HCT116 (cell line): ENCODE measurements at regions not wholly inside any gene's neighbourhood (a gene's known extent, or its start where the extent isn't known, plus 50 kb on each side); places are given as distances from the start of the nearest gene placed in this dataset.

Experiments
- ATAC-seq: fragments of 200-7000 bp; cut with Tn5 transposase; 2 replicates; pipeline ENCODE4 v1.9.1; 2020; ENCODE audit warnings: mild to moderate bottlenecking, moderate library complexity
- BruUV-seq: library from RNA; stranded (reverse); fragments of 400-500 nt; replicated peaks from 2 replicates; lab custom pipeline; 2021; lab: Mats Ljungman, UMichigan
- CTCF ChIA-PET: fragments of 300-600 bp; sonication (Branson Sonifier 250); formaldehyde crosslinking; loops from one replicate; lab custom pipeline; 2021; ENCODE audit warnings: antibody characterized with exemption; lab: Charles Lee
- POLR2A ChIA-PET: fragments of 300-600, 350-600 bp; sonication (Branson Sonifier 250); formaldehyde crosslinking; loops from one replicate; lab custom pipeline; 2021; ENCODE audit warnings: antibody characterized with exemption; lab: Charles Lee
- RAD21 ChIA-PET, 2 experiments: fragments of 300-600 bp; sonication (Branson Sonifier 250); formaldehyde crosslinking; loops; one replicate each; lab custom pipeline; 2023; ENCODE audit warnings: low total read pairs in 2 of 2; ENCODE audit not compliant: uncharacterized antibody in 2 of 2, unreplicated experiment in 2 of 2, low non-redundant PET in 1 of 2; lab: Charles Lee
- DNase-seq: peaks from one replicate; pipeline ENCODE4 v3.0.0-alpha.2; 2010; ENCODE audit warnings: low read depth, low spot score
- H2AFZ ChIP-seq: fragments of 200-600 bp; shearing (Covaris generic), sonication (generic); 2 replicates; pipeline ENCODE4 v1.6.1; 2017; ENCODE audit warnings: low read depth, mixed run types, mixed read lengths, antibody characterized with exemption, low read length; ENCODE audit not compliant: poor library complexity, severe bottlenecking
- H3K27ac ChIP-seq: 2 replicates; pipeline ENCODE4 v1.5.1; 2012; ENCODE audit warnings: low read depth, low read length
- H3K27me3 ChIP-seq: fragments of 200-600 bp; sonication (generic); 2 replicates; pipeline ENCODE4 v1.6.1; 2016; ENCODE audit warnings: mixed run types, low read length, mixed read lengths; ENCODE audit not compliant: insufficient read depth
- H3K36me3 ChIP-seq, 2 experiments: fragments of 200-500 bp in 1 of 2; fragments of 200-600 bp in 1 of 2; sonication (Bioruptor generic) in 1 of 2; sonication (generic) in 1 of 2; 2 replicates each; pipeline versions ENCODE4 v1.5.1 to v1.6.1; 2014 to 2016; ENCODE audit warnings: low read length in 2 of 2, inconsistent platforms in 1 of 2, mixed read lengths in 1 of 2, mixed run types in 1 of 2; ENCODE audit not compliant: insufficient read depth in 2 of 2, control insufficient read depth in 1 of 2
- H3K4me1 ChIP-seq, 2 experiments: fragments of 200-600 bp in 1 of 2; sonication (generic) in 1 of 2; 2 replicates each; pipeline versions ENCODE4 v1.5.1 to v1.6.1; 2012 to 2017; ENCODE audit warnings: low read length in 2 of 2, inconsistent platforms in 1 of 2, mild to moderate bottlenecking in 1 of 2, mixed read lengths in 1 of 2, mixed run types in 1 of 2, moderate library complexity in 1 of 2; ENCODE audit not compliant: insufficient read depth in 2 of 2, control insufficient read depth in 1 of 2
- H3K4me2 ChIP-seq: fragments of 200-600 bp; sonication (generic); 2 replicates; pipeline ENCODE4 v1.6.1; 2017; ENCODE audit warnings: mixed run types, low read length, mixed read lengths
- H3K4me3 ChIP-seq, 2 experiments: fragments of 200-600 bp in 1 of 2; sonication (generic) in 1 of 2; replicated peaks in 1 of 2; 2 replicates each; pipeline ENCODE4 v1.5.1; 2011 to 2016; ENCODE audit warnings: low read length in 2 of 2, control low read depth in 1 of 2, low read depth in 1 of 2, mild to moderate bottlenecking in 1 of 2, mixed read lengths in 1 of 2, mixed run types in 1 of 2
- H3K79me2 ChIP-seq: fragments of 200-600 bp; sonication (generic); 2 replicates; pipeline ENCODE4 v1.6.1; 2017; ENCODE audit warnings: mild to moderate bottlenecking, mixed run types, low read length, moderate library complexity, mixed read lengths; ENCODE audit not compliant: insufficient read depth
- H3K9ac ChIP-seq: fragments of 200-600 bp; sonication (generic); 2 replicates; pipeline ENCODE4 v1.6.1; 2016; ENCODE audit warnings: low read length, mixed read lengths
- H3K9me2 ChIP-seq: fragments of 200-600 bp; sonication (generic), shearing (Covaris generic); 2 replicates; pipeline ENCODE4 v1.6.1; 2017; ENCODE audit warnings: mixed run types, mild to moderate bottlenecking, moderate library complexity; ENCODE audit not compliant: insufficient read depth
- H3K9me3 ChIP-seq, 2 experiments: fragments of 200-500 bp in 1 of 2; fragments of 200-600 bp in 1 of 2; sonication (Bioruptor generic) in 1 of 2; sonication (generic) in 1 of 2; 2 replicates each; pipeline ENCODE4 v1.6.1; 2014 to 2017; ENCODE audit warnings: low read length in 2 of 2, mixed read lengths in 2 of 2, inconsistent platforms in 1 of 2, low read depth in 1 of 2, mild to moderate bottlenecking in 1 of 2, mixed run types in 1 of 2, moderate library complexity in 1 of 2; ENCODE audit not compliant: control insufficient read depth in 1 of 2, insufficient read depth in 1 of 2
- H4K20me1 ChIP-seq: fragments of 200-600 bp; sonication (generic), shearing (Covaris generic); 2 replicates; pipeline ENCODE4 v1.6.1; 2017; ENCODE audit warnings: mixed run types, mild to moderate bottlenecking, moderate library complexity; ENCODE audit not compliant: insufficient read depth
- CEBPB ChIP-seq: IDR thresholded peaks from 2 replicates; pipeline ENCODE4 v1.6.1; 2012; ENCODE audit warnings: low read depth
- EGR1 ChIP-seq: IDR thresholded peaks from 2 replicates; pipeline ENCODE4 v1.6.1; 2012; ENCODE audit warnings: low read depth
- EZH2 ChIP-seq: fragments of 200-600 bp; sonication (generic); IDR thresholded peaks from 2 replicates; pipeline ENCODE4 v1.6.1; 2017; ENCODE audit warnings: antibody characterized with exemption, mixed run types
- FOSL1 ChIP-seq: IDR thresholded peaks from 2 replicates; pipeline ENCODE4 v1.6.1; 2012; ENCODE audit warnings: low read depth
- JUND ChIP-seq: IDR thresholded peaks from 2 replicates; pipeline ENCODE4 v1.6.1; 2012
- POLR2A ChIP-seq: IDR thresholded peaks from 2 replicates; pipeline ENCODE4 v1.7.0; 2011; ENCODE audit warnings: borderline replicate concordance; ENCODE audit not compliant: insufficient read depth, insufficient read length; ENCODE audit errors: extremely low read depth
- SIN3A ChIP-seq: IDR thresholded peaks from 2 replicates; pipeline ENCODE4 v1.6.1; 2012; ENCODE audit warnings: low read depth
- SRF ChIP-seq: IDR thresholded peaks from 2 replicates; pipeline ENCODE4 v1.6.1; 2012; ENCODE audit warnings: low read depth
- TCF7L2 ChIP-seq: IDR thresholded peaks from 2 replicates; pipeline ENCODE4 v1.7.0; 2011; ENCODE audit warnings: borderline replicate concordance, inconsistent platforms; ENCODE audit not compliant: insufficient read depth, insufficient read length; ENCODE audit errors: extremely low read depth
- YY1 ChIP-seq: IDR thresholded peaks from 2 replicates; pipeline ENCODE4 v1.6.1; 2011; ENCODE audit warnings: low read length, low read depth, moderate library complexity, mild to moderate bottlenecking; ENCODE audit not compliant: insufficient replicate concordance; ENCODE audit errors: extremely low read depth
- intact Hi-C: fragments of 100-400 bp; cut with micrococcal nuclease; formaldehyde crosslinking; loops from 2 replicates; pipeline ENCODE4 v1.10.0; 2022
- TF ChIP-seq, protein P1 (sequence below), 3 experiments: fragments of 200-600 bp in 1 of 3; sonication (generic) in 1 of 3; IDR thresholded peaks in 2 of 3; conservative IDR thresholded peaks in 1 of 3; 2 replicates each; pipeline ENCODE4 v1.5.1; 2012 to 2017; ENCODE audit warnings: low read depth in 2 of 3, low read length in 2 of 3, antibody characterized with exemption in 1 of 3, borderline replicate concordance in 1 of 3, control low read depth in 1 of 3, mild to moderate bottlenecking in 1 of 3, mixed read lengths in 1 of 3, mixed run types in 1 of 3, moderate library complexity in 1 of 3; ENCODE audit not compliant: insufficient read depth in 1 of 3
- TF ChIP-seq, protein P2 (sequence below): IDR thresholded peaks from 2 replicates; pipeline ENCODE4 v1.6.1; 2011; ENCODE audit warnings: mild to moderate bottlenecking, low read length, moderate library complexity; ENCODE audit not compliant: insufficient replicate concordance; ENCODE audit errors: extremely low read depth

DNA sequence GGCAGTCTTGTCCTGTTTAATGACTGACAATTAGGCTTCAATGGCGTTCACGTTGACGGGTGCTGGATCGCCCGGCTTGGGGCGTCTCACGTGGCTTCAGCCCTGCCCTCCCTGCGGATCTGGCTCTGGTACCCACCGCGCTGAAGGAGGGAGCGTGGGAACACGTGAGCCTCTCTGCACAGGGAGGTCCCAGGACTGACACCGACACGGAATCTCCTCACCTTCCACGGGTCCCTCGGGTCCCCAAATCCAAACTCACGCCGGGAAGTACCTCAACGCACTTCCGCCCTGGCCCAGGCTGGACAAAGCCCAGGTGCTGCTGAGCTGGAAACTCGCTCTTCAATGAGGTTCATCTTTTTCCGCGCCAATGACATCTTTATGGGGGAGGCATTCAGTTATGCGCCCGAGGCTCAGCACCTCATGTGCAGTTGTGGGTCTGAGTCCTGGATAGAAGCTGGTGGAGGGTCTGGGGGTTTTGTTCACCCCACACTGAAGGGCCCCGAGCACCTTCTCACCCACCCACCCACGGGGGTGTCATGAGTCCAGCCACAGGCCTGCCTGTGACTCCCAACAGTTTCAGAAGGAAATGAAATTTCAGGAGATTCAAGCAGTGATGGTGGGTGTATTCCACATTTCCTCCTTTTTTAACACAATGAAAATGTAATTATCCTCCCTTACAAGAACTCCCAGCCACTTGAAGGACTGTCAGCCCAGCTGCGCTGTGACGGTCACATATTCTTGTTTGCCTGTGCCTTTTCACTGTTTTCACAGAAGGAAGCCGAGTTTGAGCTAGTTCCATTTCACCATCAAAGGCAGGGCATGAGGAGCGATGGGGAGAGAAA, 251.7 kb upstream of the SFSWAP start:
- RAD21 ChIA-PET: no interaction called here

More for the DNA sequence above, 251.7 kb upstream of the SFSWAP start:
- Histone ChIP-seq H3K9me3 (no peaks in the 10 kb centered on the region), H4K20me1 (no peaks in the 10 kb centered on the region), H3K36me3 (no peaks in the 10 kb centered on the region), H3K4me3 (no peak overlapping the region), H3K79me2 (no peaks in the 10 kb centered on the region), H3K4me2 (no peak overlapping the region), H2AFZ (no peak overlapping the region), H3K27ac (no peak overlapping the region), H3K9me2 (no peaks in the 10 kb centered on the region), H3K4me1 (peaks cover 2 to 8% of the 10 kb centered on the region in 2 experiments; a peak in 2 of 4 replicates), H3K27me3 (peaks cover 39% of the 10 kb centered on the region), H3K9ac (no peak overlapping the region)
- ChIA-PET CTCF (no interaction called here), POLR2A (no interaction called here)
- no TSS peak for BruUV-seq
- ATAC-seq: no peak
- intact Hi-C loops: no loop called here
- DNase-seq: no peak
- TF ChIP-seq, protein P1, sequence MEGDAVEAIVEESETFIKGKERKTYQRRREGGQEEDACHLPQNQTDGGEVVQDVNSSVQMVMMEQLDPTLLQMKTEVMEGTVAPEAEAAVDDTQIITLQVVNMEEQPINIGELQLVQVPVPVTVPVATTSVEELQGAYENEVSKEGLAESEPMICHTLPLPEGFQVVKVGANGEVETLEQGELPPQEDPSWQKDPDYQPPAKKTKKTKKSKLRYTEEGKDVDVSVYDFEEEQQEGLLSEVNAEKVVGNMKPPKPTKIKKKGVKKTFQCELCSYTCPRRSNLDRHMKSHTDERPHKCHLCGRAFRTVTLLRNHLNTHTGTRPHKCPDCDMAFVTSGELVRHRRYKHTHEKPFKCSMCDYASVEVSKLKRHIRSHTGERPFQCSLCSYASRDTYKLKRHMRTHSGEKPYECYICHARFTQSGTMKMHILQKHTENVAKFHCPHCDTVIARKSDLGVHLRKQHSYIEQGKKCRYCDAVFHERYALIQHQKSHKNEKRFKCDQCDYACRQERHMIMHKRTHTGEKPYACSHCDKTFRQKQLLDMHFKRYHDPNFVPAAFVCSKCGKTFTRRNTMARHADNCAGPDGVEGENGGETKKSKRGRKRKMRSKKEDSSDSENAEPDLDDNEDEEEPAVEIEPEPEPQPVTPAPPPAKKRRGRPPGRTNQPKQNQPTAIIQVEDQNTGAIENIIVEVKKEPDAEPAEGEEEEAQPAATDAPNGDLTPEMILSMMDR (IDR thresholded peaks at IDR 0.05 in 2 of 3, conservative IDR thresholded peaks at IDR 0.05 in 1 of 3; ENCODE audit: borderline replicate concordance in 1 of 3, insufficient read depth in 1 of 3, low read depth in 2 of 3, low read length in 2 of 3): no peak
- no peak for TF ChIP-seq POLR2A
- TF ChIP-seq SRF: no peak
- no peak for TF ChIP-seq EGR1
- no peak for TF ChIP-seq JUND
- no peak for TF ChIP-seq SIN3A
- TF ChIP-seq, protein P2, sequence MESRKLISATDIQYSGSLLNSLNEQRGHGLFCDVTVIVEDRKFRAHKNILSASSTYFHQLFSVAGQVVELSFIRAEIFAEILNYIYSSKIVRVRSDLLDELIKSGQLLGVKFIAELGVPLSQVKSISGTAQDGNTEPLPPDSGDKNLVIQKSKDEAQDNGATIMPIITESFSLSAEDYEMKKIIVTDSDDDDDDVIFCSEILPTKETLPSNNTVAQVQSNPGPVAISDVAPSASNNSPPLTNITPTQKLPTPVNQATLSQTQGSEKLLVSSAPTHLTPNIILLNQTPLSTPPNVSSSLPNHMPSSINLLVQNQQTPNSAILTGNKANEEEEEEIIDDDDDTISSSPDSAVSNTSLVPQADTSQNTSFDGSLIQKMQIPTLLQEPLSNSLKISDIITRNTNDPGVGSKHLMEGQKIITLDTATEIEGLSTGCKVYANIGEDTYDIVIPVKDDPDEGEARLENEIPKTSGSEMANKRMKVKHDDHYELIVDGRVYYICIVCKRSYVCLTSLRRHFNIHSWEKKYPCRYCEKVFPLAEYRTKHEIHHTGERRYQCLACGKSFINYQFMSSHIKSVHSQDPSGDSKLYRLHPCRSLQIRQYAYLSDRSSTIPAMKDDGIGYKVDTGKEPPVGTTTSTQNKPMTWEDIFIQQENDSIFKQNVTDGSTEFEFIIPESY: no peak
- no peak for TF ChIP-seq EZH2
- TF ChIP-seq TCF7L2: no peak
- TF ChIP-seq CEBPB: no peak
- TF ChIP-seq FOSL1: no peak
- no peak for TF ChIP-seq YY1
